WI38 (cell line): ENCODE measurements at regions not wholly inside any gene's neighbourhood (a gene's known extent, or its start where the extent isn't known, plus 50 kb on each side); places are given as distances from the start of the nearest gene placed in this dataset.

Source experiments
- H3K4me3 ChIP-seq: 2 replicates; pipeline ENCODE4 v1.5.1; 2011; ENCODE audit warnings: low read depth, mild to moderate bottlenecking, control low read depth, low read length
- TF ChIP-seq, protein P1 (sequence below): IDR thresholded peaks from 2 replicates; pipeline ENCODE4 v1.5.1; 2012; ENCODE audit warnings: low read depth, mild to moderate bottlenecking, control low read depth, low read length

DNA sequence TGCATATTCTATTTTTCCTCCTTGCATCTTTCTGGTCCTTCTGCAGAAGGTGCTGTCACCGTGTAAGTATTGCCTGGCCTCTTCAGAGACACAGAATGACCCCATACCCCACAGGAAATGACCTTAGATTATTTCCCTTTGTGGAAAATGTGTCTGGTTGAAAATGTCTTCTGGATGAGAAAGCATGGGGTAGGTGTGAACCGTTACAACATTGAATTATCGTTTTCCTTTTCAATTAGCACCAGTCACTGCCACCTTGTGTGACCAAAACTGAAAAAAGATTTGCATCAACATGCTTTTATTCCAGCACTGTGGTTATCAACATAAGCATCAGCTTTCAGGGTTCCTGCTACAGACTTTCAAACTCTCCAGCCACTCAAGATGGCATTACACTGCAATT is 58.0 kb upstream of the CELF2 start:
- H3K4me3 ChIP-seq: no peak overlapping the region
- TF ChIP-seq, protein P1, sequence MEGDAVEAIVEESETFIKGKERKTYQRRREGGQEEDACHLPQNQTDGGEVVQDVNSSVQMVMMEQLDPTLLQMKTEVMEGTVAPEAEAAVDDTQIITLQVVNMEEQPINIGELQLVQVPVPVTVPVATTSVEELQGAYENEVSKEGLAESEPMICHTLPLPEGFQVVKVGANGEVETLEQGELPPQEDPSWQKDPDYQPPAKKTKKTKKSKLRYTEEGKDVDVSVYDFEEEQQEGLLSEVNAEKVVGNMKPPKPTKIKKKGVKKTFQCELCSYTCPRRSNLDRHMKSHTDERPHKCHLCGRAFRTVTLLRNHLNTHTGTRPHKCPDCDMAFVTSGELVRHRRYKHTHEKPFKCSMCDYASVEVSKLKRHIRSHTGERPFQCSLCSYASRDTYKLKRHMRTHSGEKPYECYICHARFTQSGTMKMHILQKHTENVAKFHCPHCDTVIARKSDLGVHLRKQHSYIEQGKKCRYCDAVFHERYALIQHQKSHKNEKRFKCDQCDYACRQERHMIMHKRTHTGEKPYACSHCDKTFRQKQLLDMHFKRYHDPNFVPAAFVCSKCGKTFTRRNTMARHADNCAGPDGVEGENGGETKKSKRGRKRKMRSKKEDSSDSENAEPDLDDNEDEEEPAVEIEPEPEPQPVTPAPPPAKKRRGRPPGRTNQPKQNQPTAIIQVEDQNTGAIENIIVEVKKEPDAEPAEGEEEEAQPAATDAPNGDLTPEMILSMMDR: no peak

DNA sequence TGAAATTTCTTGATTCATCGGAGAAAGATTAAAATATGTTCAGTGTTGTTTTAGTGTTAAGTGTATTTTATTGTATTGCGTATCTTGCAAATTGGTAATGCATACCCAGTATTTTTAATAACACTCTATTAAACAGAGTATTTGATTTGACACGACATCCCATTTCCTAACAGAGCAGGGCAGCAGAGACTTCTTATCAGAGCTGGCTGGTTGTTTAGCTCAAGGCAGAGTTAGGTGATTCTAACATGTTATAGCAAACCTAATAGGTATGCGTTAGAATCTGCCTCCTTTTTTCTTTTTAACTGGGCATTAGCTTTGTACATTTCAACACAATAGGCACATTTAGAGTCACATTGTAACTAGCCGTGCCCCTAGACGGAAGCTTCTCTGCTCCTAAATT is 57.1 kb upstream of the CELF2 start:
- no peak overlapping the region for H3K4me3 ChIP-seq
- TF ChIP-seq, protein P1: no peak

DNA sequence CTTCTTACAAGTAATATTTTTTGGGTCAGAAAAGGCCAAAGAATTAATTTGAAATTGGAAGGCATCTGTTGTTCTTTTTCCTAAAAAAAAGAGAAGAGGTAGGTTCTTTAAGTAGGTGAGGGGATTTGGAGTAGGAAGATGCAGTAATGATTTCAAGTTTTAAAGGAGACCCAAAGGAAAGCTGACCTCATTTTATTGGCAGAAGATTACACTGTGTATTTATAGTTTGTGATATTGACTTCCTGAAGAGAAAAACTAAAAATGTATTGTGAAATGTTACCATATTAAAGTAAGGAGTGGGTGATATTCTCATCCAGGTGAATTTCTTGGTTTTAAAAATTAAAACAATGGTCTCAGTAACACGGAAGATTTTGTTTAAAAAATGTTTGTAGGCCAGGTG is 56.6 kb upstream of the CELF2 start:
- TF ChIP-seq, protein P1: no peak
- no peak overlapping the region for H3K4me3 ChIP-seq

DNA sequence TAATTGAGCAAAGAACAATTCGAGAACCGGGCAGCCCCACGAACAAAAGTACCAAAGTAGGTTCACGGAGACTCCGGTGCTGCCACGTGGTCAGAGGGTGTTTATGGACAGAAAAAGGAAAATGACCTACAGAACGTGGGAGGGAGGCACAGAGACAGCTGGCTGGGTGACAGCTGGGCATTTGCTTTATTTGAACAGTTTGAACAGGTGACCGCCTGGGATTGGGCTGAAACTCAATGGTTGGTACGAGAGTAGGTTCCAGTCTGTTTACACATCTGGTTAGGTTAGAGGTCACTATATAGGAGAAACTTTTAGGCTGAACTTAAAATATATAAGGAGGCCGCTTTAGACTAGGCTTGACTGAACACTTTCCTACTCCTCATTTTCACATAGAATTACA is 50.6 kb upstream of the CELF2 start:
- TF ChIP-seq, protein P1: no peak
- no peak overlapping the region for H3K4me3 ChIP-seq

DNA sequence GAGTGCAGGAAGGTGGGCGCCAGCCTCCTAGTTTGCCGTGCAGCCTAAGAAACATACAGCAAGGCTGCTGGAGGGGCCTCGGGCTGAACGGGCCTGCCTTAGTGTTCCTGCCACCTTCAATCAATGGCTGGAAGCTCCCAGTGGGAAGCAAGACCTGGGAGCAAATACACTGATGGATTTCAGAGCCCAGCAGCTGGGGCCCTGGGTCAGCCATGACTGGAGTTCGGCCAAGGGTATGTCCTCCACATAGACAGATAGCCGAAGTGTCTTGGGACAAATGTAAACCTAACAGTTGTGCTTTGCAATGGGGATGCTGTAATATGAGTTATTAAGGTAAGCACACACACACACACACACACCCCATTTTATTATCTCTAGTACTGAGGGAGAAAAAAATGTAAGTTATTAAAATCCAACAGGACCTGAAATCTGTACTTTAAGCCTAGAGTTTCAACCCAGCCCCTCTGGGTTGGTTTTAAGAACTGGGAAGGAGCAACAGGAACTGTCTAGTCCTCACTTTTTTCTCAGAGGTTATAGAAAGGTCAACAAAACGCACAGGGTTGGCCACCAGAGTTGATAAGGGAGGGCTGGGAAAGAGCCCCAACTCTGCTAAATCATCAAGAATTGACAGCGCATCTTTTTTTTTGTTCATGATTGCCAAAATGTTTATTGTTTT is 50.0 kb upstream of the CELF2 start:
- no peak overlapping the region for H3K4me3 ChIP-seq
- TF ChIP-seq, protein P1: no peak
